EL (cell line): ENCODE measurements at regions not wholly inside any gene's neighbourhood (a gene's known extent, or its start where the extent isn't known, plus 50 kb on each side); places are given as distances from the start of the nearest gene placed in this dataset.
A peak's percentile ranks its signal among the peaks of the same experiment; 100 is the strongest.

Experiments
- DNase-seq: peaks from one replicate; pipeline ENCODE4 v3.0.0-alpha.2; 2016

DNA sequence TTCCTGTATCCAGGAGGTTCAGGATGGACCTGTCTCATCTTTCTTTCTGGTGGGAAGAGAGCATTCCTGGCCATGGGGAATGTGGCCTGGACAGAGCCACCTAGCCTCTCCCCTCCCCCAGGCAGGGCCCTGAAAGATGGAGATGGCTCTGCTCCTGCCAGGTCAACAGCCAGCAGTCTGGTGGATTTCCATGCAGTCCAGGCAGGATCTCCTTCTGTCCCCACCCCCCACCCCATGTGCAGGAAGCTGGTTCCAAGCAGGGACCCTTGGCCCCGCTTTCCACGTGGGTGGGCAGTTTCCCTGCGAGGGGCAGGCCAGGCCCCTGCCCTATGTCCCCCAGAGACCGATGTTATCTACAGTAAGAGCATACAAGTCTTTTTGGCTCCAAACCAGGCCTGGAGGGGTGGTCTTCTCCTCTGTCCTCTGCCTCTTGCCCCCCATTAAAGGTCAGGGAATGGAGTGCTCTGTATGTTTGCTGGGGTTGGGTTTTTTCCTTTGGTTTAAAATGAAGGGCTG, 240.5 kb downstream of the SEC14L1 start:
- no peak for DNase-seq

DNA sequence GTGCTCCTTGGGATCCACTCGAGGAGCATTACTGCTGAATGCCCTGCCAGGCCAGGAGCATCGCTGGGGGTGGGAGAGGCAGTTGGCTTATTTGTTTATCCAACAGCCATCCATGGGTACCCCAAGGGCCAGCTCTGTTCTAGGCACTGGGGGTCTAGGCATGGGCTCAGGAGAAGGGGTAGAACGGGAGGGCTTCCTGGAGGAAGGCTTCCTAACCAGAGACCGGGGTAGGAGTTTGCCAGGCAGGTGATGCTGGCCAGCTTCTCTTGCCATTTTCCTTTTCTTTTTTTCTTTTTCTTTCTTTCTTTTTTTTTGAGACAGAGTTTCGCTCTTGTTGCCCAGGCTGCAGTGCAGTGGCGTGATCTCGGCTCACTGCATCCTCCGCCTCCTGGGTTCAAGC, 241.0 kb downstream of the SEC14L1 start:
- DNase-seq: no peak

DNA sequence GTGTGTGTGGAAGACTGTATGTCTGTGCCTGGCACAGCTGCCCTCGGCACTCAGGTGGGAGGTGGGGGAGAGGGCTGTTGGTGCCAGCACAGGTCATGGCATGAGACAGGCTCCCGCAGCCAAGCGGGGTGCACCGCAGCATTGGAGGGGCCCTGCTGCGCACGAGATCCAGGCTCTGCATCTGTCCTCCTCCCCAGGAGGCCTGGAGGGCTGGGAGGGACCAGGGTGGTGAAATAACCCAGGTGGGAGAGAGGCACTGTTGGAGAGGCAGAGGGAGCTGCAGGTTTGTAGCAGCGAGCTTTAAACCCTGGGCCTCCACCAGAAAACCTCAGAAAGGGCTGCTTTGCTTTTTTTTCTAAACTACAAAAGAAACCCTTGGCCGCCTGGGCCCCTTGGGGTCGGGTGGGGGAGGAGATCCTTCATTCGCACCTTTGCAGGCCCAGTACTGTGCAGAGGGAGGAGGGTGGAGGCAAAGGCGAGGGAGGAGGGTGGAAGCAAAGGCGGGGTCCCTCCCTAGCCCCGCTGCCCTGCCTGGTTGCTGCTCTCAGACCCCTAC, 241.7 kb downstream of the SEC14L1 start:
- DNase-seq: no peak

DNA sequence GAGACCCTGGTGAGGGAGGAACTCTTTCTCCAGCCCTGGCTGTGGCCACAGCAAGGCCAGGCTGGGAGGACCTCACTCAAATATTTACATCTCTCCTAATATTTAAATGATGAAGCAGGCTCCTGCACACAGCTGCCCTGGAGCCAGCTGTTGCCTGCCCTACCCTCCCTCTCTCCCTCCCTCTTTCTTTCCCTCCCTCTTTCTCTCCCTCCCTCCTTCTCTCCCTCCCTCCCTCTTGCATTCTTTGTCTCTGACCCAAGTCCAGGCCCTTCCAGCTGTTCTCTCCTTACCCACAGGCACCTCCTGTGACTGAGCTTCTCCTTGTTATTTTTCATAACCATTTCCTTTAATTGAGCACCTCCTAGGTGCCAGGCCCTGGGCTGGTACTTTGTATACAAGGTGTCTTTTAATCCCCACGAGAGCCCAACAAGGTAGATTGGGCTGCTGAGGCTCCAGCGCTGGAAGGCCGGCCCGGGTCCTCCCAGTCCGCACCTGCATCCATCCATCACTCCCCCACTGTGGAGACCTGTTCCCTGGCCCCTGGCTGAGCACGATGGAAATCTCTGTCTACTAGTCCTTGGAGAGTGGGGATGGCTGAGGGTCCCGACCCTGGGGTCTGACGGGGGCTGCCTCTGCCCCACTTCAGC, 242.3 kb downstream of the SEC14L1 start:
- DNase-seq: peak; percentile 57

DNA sequence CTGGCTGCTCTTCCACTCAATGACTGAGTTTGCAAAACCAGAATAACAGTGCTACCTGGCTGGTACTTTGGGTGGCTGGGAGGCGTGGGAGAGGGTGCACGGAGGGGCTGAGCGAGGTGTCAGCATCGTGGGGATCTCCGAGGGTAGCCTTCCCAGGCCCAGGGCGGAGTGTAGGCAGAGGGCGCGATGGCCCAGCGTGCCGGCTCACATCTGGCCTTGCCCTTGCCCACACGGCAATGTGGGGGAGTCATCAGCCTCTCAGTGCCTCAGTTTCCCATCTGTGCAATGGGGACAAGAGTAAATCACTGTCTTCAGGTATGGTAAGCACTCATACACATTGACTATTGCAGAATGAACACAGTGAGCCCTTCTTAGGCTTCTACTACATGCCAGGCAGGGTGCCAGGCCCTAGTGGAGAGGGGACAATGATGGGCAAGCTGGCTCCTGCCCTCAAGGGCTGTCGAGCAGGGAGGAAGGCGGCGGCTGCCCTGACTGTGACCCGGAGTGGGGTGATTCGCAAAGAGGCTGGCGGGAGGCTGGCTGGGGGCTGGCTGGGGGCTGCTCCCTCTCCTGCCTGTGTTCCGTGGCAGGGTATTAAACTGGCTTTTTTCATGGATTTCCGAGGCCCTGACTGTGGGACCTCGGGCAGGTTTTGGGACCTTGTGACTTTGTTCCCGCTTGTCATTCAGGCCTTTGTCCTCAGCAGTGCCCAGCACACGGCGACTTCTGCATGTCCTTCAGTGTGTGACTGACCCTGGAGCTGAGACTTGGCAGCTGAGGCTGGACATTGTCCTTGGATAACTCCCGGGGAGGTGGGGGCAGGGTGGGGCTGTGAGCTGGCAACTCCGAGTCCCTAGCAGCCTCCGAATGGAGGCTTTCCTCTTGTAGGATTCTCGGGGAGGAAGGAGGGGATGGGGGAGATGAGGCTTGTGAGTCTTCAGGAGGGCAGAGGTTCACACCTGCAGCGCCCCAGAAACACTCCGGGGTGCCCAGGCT, 243.1 kb downstream of the SEC14L1 start:
- DNase-seq: no peak

GRCh38 chr17:77385750-77386501, 245.2 kb downstream of the SEC14L1 start:
- peak; percentile 38 for DNase-seq

- no peak for DNase-seq
Measured at GRCh38 chr17:77386502-77387192, 245.9 kb downstream of the SEC14L1 start.

- DNase-seq: no peak
Measured at GRCh38 chr17:77387891-77388290, 247.1 kb downstream of the SEC14L1 start.

DNA sequence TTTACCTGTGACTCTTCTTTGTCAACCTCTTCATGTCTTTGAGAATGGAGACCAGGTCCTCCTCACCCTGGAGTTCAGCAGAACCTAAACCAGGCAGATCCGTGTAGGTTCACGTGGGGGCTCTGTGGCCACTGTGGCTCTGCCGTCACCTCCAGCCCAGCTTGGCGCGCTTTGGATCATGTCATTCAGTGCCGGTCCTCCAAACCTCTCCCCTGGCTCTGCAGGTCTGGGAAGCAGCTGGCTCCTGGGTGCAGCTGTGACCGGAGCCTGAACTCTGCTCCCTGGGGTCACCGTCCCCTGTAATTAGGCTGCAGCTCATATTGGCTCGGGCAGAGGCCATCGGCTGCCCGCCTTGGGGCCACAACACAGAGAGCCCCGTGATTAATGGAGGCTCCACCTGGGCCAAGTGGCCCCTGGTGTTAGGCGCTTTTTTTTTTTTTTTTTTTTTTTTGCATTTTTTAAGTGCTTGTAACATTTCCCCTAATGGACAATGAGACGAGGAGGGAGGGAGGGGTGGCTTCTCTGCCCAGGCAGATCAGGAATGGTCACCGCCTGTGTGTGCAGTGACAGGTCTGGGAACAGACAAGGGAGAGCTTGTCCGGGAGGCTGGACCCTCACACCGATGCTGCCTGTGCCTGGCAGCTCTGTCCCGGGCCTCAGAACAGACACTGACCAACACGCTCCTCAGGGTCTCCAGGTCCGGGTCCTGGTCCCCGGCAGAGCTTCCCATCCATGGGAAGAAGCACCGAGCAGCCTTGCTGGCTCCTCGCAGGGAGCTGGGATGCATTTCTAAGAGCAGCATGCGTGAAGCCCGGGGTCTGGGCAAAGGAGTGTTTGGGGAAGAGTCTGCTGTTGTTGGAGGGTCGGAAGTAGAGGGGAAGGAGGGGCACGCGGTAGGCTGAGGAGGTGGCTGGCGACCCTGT, 247.9 kb downstream of the SEC14L1 start:
- peak; percentile 56 for DNase-seq

DNA sequence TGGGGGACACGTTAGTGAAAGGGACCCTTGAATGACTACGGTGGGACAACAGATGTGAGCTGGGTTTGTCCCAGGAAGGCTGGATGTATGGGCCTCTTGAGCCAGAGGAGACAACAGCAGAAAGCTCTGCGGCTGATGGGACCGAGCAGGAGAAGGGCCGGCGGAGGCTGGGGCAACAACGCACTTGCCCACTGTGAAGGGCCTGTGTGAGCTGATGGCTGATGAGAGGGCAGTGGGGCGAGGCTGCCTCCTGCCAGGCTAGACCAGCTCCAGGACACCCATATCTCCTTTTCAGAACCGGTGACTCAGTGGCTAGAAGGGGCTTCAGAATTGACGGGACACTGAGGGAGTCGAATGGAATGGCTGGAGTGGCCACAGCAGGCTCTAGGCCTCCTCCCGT, 250.1 kb downstream of the SEC14L1 start:
- no peak for DNase-seq

DNA sequence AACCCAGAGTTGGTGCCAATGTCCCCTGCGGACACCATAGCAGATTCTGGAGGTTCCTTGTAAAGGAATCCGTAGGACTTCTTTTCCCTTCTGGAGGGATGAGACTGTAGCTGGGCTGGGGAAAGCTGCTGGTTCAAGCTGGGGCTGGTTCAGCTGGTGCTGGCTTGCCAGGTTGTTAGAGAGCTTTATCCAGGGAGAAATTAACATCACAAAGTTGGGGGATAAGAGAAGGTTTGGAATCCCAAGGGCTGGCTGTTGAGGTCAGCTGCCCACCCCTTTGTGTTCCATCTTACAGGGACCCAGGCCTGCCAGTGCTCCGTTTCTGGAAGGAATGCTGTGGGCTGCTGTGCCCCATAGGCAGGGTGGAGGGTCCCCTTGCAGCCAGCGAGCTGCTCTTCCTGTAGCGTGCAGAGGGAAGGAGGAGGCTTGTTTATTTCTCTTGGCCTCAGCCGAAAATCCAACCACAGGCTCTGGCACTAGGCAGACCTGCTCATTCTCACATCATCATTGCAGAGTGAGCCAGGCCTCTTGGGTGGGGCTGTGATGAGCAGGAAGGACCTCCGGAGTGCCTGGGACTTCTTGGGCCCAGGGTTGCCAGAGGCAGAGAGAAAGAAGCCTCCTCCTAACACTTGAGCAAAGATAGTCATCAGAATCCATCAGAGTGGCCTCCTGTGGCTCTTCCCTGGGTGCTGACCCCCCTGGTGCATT, 251.1 kb downstream of the SEC14L1 start:
- DNase-seq: peak; percentile 98

DNA sequence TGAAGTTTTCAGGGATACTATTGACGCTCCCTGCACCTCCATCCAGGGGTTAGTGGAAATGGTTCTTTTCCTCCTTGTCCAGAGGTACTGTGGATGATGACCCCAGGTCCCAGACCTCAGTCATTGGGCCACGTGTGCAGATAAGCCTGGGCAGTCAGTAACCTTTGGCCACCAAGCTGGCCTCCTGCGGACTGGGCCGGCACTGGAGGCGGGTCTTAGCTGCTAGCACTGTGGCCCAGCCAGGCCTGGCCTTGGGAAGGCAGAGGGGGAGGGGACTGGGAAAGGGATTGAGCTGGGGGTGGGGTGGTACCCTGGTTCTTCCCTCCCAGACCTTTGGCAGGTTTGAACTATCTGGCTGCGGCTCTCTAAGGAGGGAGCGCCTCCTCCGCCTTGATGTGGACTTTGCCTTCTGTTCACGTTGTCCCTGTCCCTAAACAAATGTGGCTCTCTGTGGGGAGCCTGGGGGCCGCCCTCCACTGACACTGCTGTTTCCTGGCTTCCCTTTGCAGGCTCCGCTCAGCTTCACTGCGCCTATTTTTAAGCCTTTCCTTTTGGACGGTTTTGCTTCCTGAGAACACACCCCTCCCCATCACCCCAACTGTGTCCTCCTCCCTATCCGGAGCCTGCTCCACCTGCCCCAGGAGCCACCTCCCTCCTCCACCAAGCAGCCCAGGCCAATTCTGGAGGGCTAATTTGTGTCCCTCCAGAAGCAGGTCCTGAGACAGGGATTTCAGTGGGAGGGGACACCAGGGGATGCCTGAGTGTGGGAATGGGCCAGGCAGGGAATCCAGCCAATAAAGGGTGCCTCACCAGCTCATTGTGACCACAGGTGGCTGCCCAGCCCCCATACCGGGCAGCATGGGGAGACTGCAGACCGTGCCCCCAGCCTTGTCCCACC, 251.9 kb downstream of the SEC14L1 start:
- DNase-seq: no peak

DNA sequence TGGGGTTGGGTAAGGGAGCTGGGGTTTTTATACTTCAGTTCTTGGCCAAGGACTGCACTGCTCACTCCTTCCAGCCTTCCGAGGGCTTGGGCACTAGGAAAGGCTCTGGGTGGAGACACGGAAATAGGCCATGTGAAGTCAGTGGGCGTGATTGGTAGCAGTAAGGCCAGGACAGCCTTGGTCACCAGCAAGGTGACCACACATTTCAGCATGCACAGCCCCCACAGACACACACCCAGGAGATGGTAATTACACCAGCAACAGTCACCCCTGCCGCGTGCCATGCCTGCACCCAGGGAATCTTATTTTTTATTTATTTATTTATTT, 252.5 kb downstream of the SEC14L1 start:
- no peak for DNase-seq

- no peak for DNase-seq
Measured at GRCh38 chr17:77393867-77394539, 253.2 kb downstream of the SEC14L1 start.

- no peak for DNase-seq
Measured at GRCh38 chr17:77394540-77395295, 253.9 kb downstream of the SEC14L1 start.

GRCh38 chr17:77395501-77396048, 254.8 kb downstream of the SEC14L1 start:
- DNase-seq: no peak

DNA sequence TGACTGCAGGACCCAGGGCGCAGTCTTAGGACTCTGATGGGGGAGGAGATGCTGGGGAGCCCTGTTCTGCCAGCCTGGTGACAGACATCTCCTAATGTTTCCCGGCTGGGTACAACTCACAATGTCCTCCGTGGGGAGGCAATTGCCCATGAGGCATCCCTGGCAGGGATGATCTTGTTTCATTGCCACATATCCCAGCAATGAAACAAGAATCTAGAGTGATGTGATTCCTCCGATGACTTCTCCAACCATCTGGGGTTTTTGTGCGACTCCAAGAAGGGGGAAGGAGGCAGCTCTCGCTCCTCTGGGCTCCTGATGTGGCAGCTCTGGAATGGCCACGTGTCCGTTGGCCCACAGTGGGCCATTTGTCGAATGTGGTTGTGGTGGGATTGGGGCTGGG, 255.8 kb downstream of the SEC14L1 start:
- no peak for DNase-seq

DNA sequence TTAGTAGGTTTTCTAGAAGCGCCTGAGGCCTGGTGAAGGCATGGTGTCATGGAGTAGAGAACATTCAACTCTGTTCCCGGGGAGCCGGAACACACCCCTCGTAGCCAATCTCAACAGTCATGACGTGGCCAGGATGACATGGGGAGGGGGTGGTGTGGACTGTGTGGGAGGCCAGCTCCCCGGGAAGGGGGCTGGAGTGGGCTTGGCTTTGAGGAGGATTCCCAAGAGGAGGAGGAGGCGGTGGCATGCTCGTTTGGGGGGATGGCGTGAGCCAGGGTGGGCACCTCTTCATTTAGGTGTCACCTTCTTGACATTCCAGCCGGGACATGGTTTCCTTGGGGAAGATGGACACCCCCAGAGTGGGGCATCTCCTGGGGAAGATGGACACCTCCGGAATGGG, 257.5 kb downstream of the SEC14L1 start:
- no peak for DNase-seq
